ENCODE measurements at regions not wholly inside any gene's neighbourhood (a gene's known extent, or its start where the extent isn't known, plus 50 kb on each side); places are given as distances from the start of the nearest gene placed in this dataset.
"Not testable (repeated sequence)": the region's sequence is repeated elsewhere in the genome, so short reads cannot be mapped to it uniquely, and the experiment has no call there.

DNA sequence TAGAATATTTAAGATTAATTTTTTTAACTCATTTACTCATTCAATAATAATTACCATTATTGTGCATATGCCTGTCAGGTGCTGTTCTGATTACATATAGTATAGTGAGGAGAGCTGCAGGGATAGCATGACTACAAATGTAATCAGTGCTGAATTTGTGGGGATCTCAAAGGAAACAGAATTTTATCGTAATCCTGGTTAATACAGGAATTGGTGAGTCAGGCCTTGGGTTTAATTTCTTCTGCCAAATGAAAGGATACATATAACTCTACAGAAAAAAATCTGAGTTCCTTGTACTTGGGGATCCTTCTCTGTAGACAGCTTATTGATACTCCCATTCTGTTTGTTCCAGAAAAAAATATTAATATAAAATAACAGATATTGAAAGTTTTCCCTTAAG lies 297.2 kb downstream of the GJA1 start:
- DNase-seq = no peak
- TF ChIP-seq, protein P1, sequence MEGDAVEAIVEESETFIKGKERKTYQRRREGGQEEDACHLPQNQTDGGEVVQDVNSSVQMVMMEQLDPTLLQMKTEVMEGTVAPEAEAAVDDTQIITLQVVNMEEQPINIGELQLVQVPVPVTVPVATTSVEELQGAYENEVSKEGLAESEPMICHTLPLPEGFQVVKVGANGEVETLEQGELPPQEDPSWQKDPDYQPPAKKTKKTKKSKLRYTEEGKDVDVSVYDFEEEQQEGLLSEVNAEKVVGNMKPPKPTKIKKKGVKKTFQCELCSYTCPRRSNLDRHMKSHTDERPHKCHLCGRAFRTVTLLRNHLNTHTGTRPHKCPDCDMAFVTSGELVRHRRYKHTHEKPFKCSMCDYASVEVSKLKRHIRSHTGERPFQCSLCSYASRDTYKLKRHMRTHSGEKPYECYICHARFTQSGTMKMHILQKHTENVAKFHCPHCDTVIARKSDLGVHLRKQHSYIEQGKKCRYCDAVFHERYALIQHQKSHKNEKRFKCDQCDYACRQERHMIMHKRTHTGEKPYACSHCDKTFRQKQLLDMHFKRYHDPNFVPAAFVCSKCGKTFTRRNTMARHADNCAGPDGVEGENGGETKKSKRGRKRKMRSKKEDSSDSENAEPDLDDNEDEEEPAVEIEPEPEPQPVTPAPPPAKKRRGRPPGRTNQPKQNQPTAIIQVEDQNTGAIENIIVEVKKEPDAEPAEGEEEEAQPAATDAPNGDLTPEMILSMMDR (IDR thresholded peaks at IDR 0.05; ENCODE audit: partially characterized antibody, unreplicated experiment) = no peak
- Mint-ChIP-seq H3K27ac (ENCODE audit: unreplicated experiment) (no peak overlapping the region), H3K36me3 (ENCODE audit: unreplicated experiment) (peaks cover 9% of the 10 kb centered on the region), H3K27me3 (ENCODE audit: unreplicated experiment) (peaks cover 2% of the 10 kb centered on the region), H3K9me3 (ENCODE audit: unreplicated experiment) (peaks cover 5% of the 10 kb centered on the region), H3K4me1 (ENCODE audit: low read depth, unreplicated experiment) (no peaks in the 10 kb centered on the region), H3K4me3 (ENCODE audit: unreplicated experiment) (no peak overlapping the region)

DNA sequence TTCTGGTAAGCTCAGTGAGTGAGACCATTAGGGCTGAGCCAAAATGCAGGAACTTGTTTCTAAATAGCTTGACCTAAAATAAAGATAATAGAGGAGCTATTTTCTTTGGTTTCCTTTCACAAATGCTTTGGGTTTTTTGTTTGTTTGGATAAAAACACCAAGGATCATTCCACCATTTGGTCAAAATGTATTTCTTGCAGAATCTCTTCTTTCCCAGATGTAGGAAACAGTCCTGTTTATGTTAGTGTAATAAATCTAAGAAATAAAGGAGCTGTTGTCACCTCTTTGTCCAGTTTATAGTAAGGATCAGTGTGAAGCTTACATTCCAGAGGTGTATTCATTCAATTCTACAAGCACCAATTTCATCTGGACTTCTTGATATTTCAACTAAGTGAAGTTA lies 297.8 kb downstream of the GJA1 start:
- Mint-ChIP-seq H3K4me1 (ENCODE audit: low read depth, unreplicated experiment) (no peaks in the 10 kb centered on the region), H3K4me3 (ENCODE audit: unreplicated experiment) (no peak overlapping the region), H3K9me3 (ENCODE audit: unreplicated experiment) (peaks cover 5% of the 10 kb centered on the region), H3K36me3 (ENCODE audit: unreplicated experiment) (peaks cover 9% of the 10 kb centered on the region), H3K27ac (ENCODE audit: unreplicated experiment) (no peak overlapping the region), H3K27me3 (ENCODE audit: unreplicated experiment) (peaks cover 2% of the 10 kb centered on the region)
- TF ChIP-seq, protein P1 (IDR thresholded peaks at IDR 0.05; ENCODE audit: partially characterized antibody, unreplicated experiment) = no peak
- DNase-seq = no peak

DNA sequence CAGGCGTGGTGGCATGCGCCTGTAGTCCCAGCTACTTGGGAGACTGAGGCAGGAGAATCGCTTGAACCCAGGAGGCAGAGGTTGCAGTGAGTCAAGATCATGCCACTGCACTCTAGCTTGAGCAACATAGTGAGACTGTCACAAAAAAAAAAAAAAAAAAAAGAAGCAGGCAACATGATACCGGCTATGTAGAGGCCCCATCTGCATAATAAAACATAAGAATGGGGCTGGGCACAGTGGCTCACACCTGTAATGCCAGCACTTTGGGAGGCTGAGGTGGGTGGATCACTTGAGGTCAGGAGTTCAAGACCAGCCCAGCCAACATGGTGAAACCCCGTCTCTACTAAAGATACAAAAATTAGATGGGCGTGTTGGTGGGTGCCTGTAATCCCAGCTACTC lies 304.7 kb downstream of the GJA1 start:
- not testable (repeated sequence) for H3K27me3 Mint-ChIP-seq (ENCODE audit: unreplicated experiment); H3K27ac Mint-ChIP-seq (ENCODE audit: unreplicated experiment); H3K4me1 Mint-ChIP-seq (ENCODE audit: low read depth, unreplicated experiment); H3K4me3 Mint-ChIP-seq (ENCODE audit: unreplicated experiment); H3K9me3 Mint-ChIP-seq (ENCODE audit: unreplicated experiment); DNase-seq; H3K36me3 Mint-ChIP-seq (ENCODE audit: unreplicated experiment)

DNA sequence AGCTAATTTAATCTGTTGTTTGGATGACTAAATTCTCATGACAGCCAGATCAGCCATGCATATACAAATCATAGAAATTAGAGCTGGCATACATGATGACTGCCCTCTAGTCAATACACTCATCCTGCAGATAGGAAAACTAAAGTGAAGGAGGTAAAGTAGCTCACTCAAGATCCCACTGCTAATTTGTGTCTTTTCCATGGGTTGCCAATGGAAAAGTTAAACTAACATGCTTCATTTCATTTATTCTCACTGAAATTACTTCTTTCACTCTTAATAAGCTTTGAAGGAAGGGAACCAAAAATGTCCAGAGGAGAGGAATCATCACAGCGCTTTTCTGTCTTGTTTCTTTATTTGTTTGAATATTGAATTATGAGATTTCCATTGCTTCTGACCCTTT lies 308.2 kb downstream of the GJA1 start:
- DNase-seq = no peak
- H3K4me1 Mint-ChIP-seq (ENCODE audit: low read depth, unreplicated experiment) = peaks cover 5% of the 10 kb centered on the region

DNA sequence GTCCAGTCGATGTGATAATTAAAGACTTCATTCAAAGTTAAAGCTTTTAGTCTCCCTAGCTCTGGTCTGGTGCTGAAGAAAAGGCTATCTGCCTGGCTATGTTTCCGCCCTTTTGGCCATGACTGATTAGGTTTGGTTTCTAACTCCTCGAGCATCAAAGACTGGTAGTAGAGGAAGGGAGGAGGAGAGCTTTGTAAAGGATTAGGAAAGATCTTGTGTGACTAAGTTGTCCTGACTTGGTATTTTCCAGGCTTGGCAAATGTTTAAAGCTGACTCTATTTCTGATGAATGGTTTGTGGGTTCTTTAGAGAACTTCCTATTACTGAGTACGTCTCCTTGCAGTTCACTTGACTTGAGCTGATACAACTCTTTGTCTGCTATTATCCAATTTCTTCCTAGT lies 312.9 kb downstream of the GJA1 start:
- H3K4me3 Mint-ChIP-seq (ENCODE audit: unreplicated experiment) = no peak overlapping the region
- no peaks in the 10 kb centered on the region for H3K27me3 Mint-ChIP-seq (ENCODE audit: unreplicated experiment)
- no peaks in the 10 kb centered on the region for H3K36me3 Mint-ChIP-seq (ENCODE audit: unreplicated experiment)
- H3K9me3 Mint-ChIP-seq (ENCODE audit: unreplicated experiment) = no peaks in the 10 kb centered on the region
- no peak for DNase-seq
- H3K27ac Mint-ChIP-seq (ENCODE audit: unreplicated experiment) = no peak overlapping the region
- TF ChIP-seq, protein P1 (IDR thresholded peaks at IDR 0.05; ENCODE audit: partially characterized antibody, unreplicated experiment) = no peak
- H3K4me1 Mint-ChIP-seq (ENCODE audit: low read depth, unreplicated experiment) = peaks cover 8% of the 10 kb centered on the region

More for the DNA sequence above, 308.2 kb downstream of the GJA1 start:
- TF ChIP-seq, protein P1 (IDR thresholded peaks at IDR 0.05; ENCODE audit: partially characterized antibody, unreplicated experiment) = no peak
- Mint-ChIP-seq H3K27me3 (ENCODE audit: unreplicated experiment) (no peaks in the 10 kb centered on the region), H3K27ac (ENCODE audit: unreplicated experiment) (no peak overlapping the region), H3K4me3 (ENCODE audit: unreplicated experiment) (no peak overlapping the region), H3K9me3 (ENCODE audit: unreplicated experiment) (no peaks in the 10 kb centered on the region), H3K36me3 (ENCODE audit: unreplicated experiment) (no peaks in the 10 kb centered on the region)

DNA sequence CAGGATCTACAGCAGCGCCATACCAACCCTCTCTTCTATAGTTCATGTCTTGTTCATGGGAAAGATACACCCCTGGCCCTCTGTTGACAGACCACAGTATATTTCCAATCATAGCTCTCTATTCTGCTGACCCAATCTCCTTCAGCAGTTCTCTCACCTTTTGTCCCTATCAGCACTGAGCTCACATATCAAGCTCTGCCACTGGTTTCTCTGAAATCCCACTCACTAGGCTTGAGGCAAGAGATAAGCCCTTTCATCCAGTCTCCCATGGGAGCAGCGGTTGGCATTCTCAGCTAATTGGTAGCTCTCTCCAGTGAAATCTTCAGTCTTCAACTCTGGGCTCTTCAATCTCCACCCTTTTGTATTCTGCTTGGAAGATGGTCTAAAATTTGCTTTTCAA lies 313.4 kb downstream of the GJA1 start:
- Mint-ChIP-seq H3K9me3 (ENCODE audit: unreplicated experiment) (no peaks in the 10 kb centered on the region), H3K4me3 (ENCODE audit: unreplicated experiment) (no peak overlapping the region), H3K36me3 (ENCODE audit: unreplicated experiment) (no peaks in the 10 kb centered on the region), H3K4me1 (ENCODE audit: low read depth, unreplicated experiment) (peaks cover 8% of the 10 kb centered on the region), H3K27ac (ENCODE audit: unreplicated experiment) (no peak overlapping the region), H3K27me3 (ENCODE audit: unreplicated experiment) (no peaks in the 10 kb centered on the region)
- DNase-seq = no peak
- TF ChIP-seq, protein P1 (IDR thresholded peaks at IDR 0.05; ENCODE audit: partially characterized antibody, unreplicated experiment) = no peak
